ENCODE measurements at regions not wholly inside any gene's neighbourhood (a gene's known extent, or its start where the extent isn't known, plus 50 kb on each side); places are given as distances from the start of the nearest gene placed in this dataset.

DNA sequence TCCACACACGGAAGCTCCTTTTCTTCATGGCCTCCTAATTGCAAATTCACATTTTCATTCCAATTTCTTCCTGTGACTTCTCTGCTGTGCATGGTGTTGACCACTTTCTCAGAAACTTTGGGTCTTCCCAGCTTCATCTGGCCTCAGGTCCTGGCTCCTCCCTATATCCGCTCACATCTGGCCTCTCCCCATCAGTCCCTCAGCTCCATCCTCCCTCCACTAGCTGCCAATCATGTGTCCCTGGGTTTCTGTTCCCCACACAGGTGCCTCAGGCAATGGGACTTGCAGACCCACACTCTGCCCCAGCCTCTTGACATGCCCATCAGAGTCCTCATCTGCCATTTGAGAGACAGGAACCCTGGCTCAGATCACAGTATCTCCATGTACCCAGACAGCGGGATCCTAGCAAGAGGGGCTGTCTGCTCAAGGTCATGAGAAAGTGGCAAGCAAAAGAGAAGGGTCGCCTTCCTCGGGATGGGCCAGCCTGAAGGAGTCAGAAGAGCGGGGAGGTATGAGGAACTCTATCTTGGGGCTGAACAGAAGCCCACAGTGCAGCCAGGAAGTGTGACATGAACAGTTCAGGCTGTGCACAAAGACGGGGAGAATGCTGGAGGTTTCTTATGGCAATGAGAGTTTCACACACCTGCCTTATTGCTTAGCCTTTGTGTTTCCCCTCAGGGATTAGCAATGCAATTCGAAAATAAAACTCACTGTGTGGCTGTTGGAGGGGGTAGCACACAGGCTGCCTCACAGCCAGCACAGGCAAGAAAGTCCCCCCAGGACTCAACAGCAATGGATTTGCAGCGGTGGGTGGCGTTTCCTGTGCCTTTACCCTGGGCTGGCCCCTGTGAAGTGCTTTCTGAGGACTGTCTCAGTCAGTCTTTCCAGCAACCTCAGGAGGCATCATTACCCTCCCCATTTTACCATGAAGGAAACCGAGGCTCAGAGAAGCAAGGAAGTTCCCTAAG, 69.5 kb downstream of the COPS8 start:
- Histone ChIP-seq H3K36me3 (ENCODE audit: control insufficient read depth, insufficient read depth, low read length) (no peaks in the 10 kb centered on the region), H3K4me3 (ENCODE audit: low read length) (no peak overlapping the region), H2BK5ac (ENCODE audit: low read length) (no peak overlapping the region), H3K18ac (ENCODE audit: low read length) (no peak overlapping the region), H3K79me1 (ENCODE audit: low read length) (no peaks in the 10 kb centered on the region), H3K23ac (ENCODE audit: low read length) (no peak overlapping the region), H2BK15ac (replicated peaks; ENCODE audit: low read depth) (no peak overlapping the region), H2AK5ac (ENCODE audit: low read length) (no peak overlapping the region), H3K4me1 (ENCODE audit: control insufficient read depth, low read depth, low read length) (no peaks in the 10 kb centered on the region), H3K9ac (ENCODE audit: low read length) (no peak overlapping the region), H3K27me3 (ENCODE audit: insufficient read depth, low read length, poor library complexity) (no peaks in the 10 kb centered on the region), H4K8ac (ENCODE audit: low read depth, low read length) (no peak overlapping the region), H4K5ac (ENCODE audit: low read length) (no peak overlapping the region), H2BK120ac (ENCODE audit: low read depth, low read length) (no peak overlapping the region), H3K79me2 (ENCODE audit: control insufficient read depth, insufficient read depth, low read length) (no peaks in the 10 kb centered on the region), H3K56ac (ENCODE audit: low read length) (no peak overlapping the region), H3K27ac (ENCODE audit: low read depth, low read length) (no peak overlapping the region), H3K4ac (ENCODE audit: low read depth, low read length) (no peak overlapping the region), H3K4me2 (ENCODE audit: low read length) (no peak overlapping the region)
- WGBS (ENCODE audit: extremely low coverage, insufficient coverage, low lambda C conversion rate) = no CpG with 5 or more reads among the region's 11 CpGs
- no peak for DNase-seq

DNA sequence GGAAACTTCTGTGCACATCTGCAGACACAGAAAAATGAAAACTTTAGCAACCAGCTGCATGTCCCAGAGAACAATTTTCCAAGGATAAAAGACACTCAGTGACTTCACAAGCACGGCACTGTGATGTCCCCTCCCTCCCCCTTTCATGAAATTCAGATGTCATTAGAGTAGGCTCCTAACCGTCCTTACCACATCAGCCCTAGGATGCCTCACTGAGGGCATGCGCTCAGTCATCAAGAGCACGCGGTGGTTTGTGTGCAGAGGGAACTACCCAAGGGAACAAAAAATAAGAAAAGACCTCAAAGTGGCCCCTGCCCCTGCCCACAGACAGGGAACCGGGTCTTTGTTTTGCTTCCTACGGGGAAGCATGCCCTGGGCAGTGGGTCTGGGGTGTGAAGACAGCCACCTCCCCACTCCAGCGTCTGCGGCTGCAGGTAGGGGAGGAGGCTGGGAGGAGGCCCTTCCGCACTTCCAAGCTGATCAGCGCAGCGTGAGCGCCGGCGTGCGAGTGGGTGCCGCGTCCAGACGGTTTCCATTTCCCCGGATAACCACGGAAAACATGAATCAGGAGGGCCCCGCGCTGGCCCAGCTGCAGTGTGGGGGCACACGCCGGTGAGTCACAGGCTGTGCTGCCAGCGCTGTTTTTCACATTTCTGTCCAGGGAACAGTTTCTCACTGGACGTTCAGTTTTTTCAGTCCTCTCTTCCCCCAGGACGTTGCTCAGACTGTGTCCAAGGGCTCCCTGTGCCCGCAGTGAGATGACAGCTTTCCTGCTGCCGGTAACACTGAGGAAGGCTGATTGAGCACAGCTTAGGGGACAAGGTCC, 70.6 kb downstream of the COPS8 start:
- H3K4me2 ChIP-seq (ENCODE audit: low read length) = no peak overlapping the region
- no peak overlapping the region for H3K4ac ChIP-seq (ENCODE audit: low read depth, low read length)
- no peaks in the 10 kb centered on the region for H3K36me3 ChIP-seq (ENCODE audit: control insufficient read depth, insufficient read depth, low read length)
- H4K5ac ChIP-seq (ENCODE audit: low read length) = no peak overlapping the region
- H3K18ac ChIP-seq (ENCODE audit: low read length) = no peak overlapping the region
- WGBS (ENCODE audit: extremely low coverage, insufficient coverage, low lambda C conversion rate) = no CpG with 5 or more reads among the region's 30 CpGs
- no peaks in the 10 kb centered on the region for H3K27me3 ChIP-seq (ENCODE audit: insufficient read depth, low read length, poor library complexity)
- H3K23ac ChIP-seq (ENCODE audit: low read length) = no peak overlapping the region
- no peaks in the 10 kb centered on the region for H3K79me1 ChIP-seq (ENCODE audit: low read length)
- H4K8ac ChIP-seq (ENCODE audit: low read depth, low read length) = no peak overlapping the region
- no peaks in the 10 kb centered on the region for H3K4me1 ChIP-seq (ENCODE audit: control insufficient read depth, low read depth, low read length)
- H2AK5ac ChIP-seq (ENCODE audit: low read length) = no peak overlapping the region
- peak overlapping the region; percentile 36 for H3K56ac ChIP-seq (ENCODE audit: low read length)
- no peak overlapping the region for H3K4me3 ChIP-seq (ENCODE audit: low read length)
- H2BK15ac ChIP-seq (replicated peaks; ENCODE audit: low read depth) = no peak overlapping the region
- no peak overlapping the region for H2BK120ac ChIP-seq (ENCODE audit: low read depth, low read length)
- H3K9ac ChIP-seq (ENCODE audit: low read length) = no peak overlapping the region
- H3K79me2 ChIP-seq (ENCODE audit: control insufficient read depth, insufficient read depth, low read length) = no peaks in the 10 kb centered on the region
- no peak overlapping the region for H3K27ac ChIP-seq (ENCODE audit: low read depth, low read length)
- no peak overlapping the region for H2BK5ac ChIP-seq (ENCODE audit: low read length)
- no peak for DNase-seq

DNA sequence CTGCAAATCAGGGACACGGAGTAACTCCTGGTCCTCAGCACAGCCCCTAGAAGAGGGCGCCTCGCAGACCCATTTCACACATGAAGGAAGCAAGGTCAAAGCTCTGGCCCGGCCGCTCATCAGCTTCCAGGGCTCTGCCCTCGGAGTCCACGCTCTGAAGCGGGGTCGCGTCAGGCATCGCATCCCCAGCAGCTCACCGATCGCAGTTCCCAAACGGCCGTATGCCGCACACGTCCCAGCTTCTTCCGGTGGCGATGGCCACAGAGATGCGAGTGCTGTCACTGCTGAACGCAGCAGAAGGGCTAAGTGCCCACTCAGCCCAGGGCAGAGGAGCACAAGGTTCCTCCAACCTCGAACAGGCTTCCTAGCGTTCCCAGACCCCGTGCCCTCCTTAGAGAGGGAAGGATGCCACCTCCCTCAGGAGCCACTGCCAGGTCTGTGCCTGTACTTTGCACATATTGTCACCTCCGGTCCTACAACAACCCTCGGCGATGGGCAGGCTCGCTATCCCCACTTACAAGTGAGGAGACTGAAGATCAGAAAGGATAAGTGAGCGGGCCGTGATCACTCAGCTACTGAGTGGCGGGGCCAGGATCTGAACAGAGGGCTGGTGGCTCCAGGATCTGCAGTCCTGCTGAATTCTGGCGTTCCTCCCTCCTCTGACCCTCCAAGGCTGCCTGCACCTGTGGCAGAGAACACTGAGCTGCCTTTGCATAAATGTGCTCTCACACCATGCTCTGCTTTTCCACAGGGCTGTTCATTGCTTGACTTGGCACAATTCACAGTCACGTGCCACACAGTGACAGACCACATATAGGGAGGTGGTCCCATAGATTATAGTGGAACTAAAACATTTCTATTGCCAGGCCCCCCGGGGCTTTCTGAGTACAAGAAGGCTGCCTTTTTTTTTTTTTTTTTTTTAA, 71.4 kb downstream of the COPS8 start:
- H3K79me2 ChIP-seq (ENCODE audit: control insufficient read depth, insufficient read depth, low read length) = no peaks in the 10 kb centered on the region
- H4K5ac ChIP-seq (ENCODE audit: low read length) = no peak overlapping the region
- H3K23ac ChIP-seq (ENCODE audit: low read length) = no peak overlapping the region
- H3K27ac ChIP-seq (ENCODE audit: low read depth, low read length) = no peak overlapping the region
- H4K8ac ChIP-seq (ENCODE audit: low read depth, low read length) = no peak overlapping the region
- H2BK15ac ChIP-seq (replicated peaks; ENCODE audit: low read depth) = no peak overlapping the region
- no peak overlapping the region for H2AK5ac ChIP-seq (ENCODE audit: low read length)
- H2BK5ac ChIP-seq (ENCODE audit: low read length) = no peak overlapping the region
- H3K4me3 ChIP-seq (ENCODE audit: low read length) = no peak overlapping the region
- H3K4ac ChIP-seq (ENCODE audit: low read depth, low read length) = no peak overlapping the region
- no peak overlapping the region for H2BK120ac ChIP-seq (ENCODE audit: low read depth, low read length)
- no peaks in the 10 kb centered on the region for H3K4me1 ChIP-seq (ENCODE audit: control insufficient read depth, low read depth, low read length)
- H3K36me3 ChIP-seq (ENCODE audit: control insufficient read depth, insufficient read depth, low read length) = no peaks in the 10 kb centered on the region
- no peak overlapping the region for H3K4me2 ChIP-seq (ENCODE audit: low read length)
- no peak overlapping the region for H3K18ac ChIP-seq (ENCODE audit: low read length)
- H3K79me1 ChIP-seq (ENCODE audit: low read length) = no peaks in the 10 kb centered on the region
- DNase-seq = no peak
- no peaks in the 10 kb centered on the region for H3K27me3 ChIP-seq (ENCODE audit: insufficient read depth, low read length, poor library complexity)
- H3K56ac ChIP-seq (ENCODE audit: low read length) = no peak overlapping the region
- no peak overlapping the region for H3K9ac ChIP-seq (ENCODE audit: low read length)
- no CpG with 5 or more reads among the region's 34 CpGs for WGBS (ENCODE audit: extremely low coverage, insufficient coverage, low lambda C conversion rate)

DNA sequence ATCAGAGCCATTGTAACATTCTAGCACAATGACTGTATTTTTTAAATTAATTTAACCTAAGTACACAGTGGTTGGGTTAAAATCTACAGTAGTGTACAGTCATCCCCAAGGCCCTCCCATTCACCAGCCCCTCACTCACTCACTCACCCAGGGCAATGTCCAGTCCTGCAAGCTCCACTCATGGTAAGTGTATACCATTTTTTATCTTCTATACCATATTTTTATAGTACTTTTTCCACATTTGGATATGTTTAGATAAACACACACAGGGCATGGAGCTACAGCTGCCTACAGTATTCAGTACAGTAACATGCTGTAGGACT, 72.1 kb downstream of the COPS8 start:
- no peak for DNase-seq

DNA sequence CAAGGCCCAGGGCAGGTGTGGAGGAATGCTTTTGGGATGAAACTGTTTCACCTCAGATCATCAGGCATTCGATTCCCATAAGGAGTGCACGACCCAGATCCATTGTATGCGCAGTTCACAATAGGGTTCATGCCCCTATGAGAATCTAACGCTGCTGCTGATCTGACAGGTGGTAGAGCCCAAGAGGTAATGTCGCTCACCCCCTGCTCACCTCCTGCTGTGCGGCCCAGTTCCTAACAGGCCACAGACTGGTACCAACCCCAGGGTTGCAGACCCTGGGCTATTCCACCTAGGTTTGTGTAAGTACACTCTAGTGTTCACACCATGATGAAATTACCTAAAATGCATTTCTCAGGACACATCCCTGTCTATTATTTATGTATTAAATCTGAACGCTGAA, 72.5 kb downstream of the COPS8 start:
- Histone ChIP-seq H3K27ac (ENCODE audit: low read depth, low read length) (no peak overlapping the region), H4K8ac (ENCODE audit: low read depth, low read length) (no peak overlapping the region), H3K4me3 (ENCODE audit: low read length) (no peak overlapping the region), H2BK120ac (ENCODE audit: low read depth, low read length) (no peak overlapping the region), H3K23ac (ENCODE audit: low read length) (no peak overlapping the region), H3K56ac (ENCODE audit: low read length) (no peak overlapping the region), H3K4ac (ENCODE audit: low read depth, low read length) (no peak overlapping the region), H2BK15ac (replicated peaks; ENCODE audit: low read depth) (no peak overlapping the region), H3K4me2 (ENCODE audit: low read length) (no peak overlapping the region), H2AK5ac (ENCODE audit: low read length) (no peak overlapping the region), H3K79me2 (ENCODE audit: control insufficient read depth, insufficient read depth, low read length) (no peaks in the 10 kb centered on the region), H3K27me3 (ENCODE audit: insufficient read depth, low read length, poor library complexity) (no peaks in the 10 kb centered on the region), H3K18ac (ENCODE audit: low read length) (no peak overlapping the region), H4K5ac (ENCODE audit: low read length) (no peak overlapping the region), H3K4me1 (ENCODE audit: control insufficient read depth, low read depth, low read length) (no peaks in the 10 kb centered on the region), H2BK5ac (ENCODE audit: low read length) (no peak overlapping the region), H3K79me1 (ENCODE audit: low read length) (no peaks in the 10 kb centered on the region), H3K36me3 (ENCODE audit: control insufficient read depth, insufficient read depth, low read length) (no peaks in the 10 kb centered on the region), H3K9ac (ENCODE audit: low read length) (no peak overlapping the region)
- DNase-seq = no peak
- WGBS (ENCODE audit: extremely low coverage, insufficient coverage, low lambda C conversion rate) = no CpG with 5 or more reads among the region's 7 CpGs

More for the DNA sequence above, 72.1 kb downstream of the COPS8 start:
- Histone ChIP-seq H3K79me2 (ENCODE audit: control insufficient read depth, insufficient read depth, low read length) (no peaks in the 10 kb centered on the region), H3K36me3 (ENCODE audit: control insufficient read depth, insufficient read depth, low read length) (no peaks in the 10 kb centered on the region), H2BK5ac (ENCODE audit: low read length) (no peak overlapping the region), H3K4ac (ENCODE audit: low read depth, low read length) (no peak overlapping the region), H2BK120ac (ENCODE audit: low read depth, low read length) (no peak overlapping the region), H3K4me2 (ENCODE audit: low read length) (no peak overlapping the region), H3K23ac (ENCODE audit: low read length) (no peak overlapping the region), H3K18ac (ENCODE audit: low read length) (no peak overlapping the region), H3K56ac (ENCODE audit: low read length) (no peak overlapping the region), H4K5ac (ENCODE audit: low read length) (no peak overlapping the region), H3K79me1 (ENCODE audit: low read length) (no peaks in the 10 kb centered on the region), H3K27ac (ENCODE audit: low read depth, low read length) (no peak overlapping the region), H3K9ac (ENCODE audit: low read length) (no peak overlapping the region), H3K4me3 (ENCODE audit: low read length) (no peak overlapping the region), H3K27me3 (ENCODE audit: insufficient read depth, low read length, poor library complexity) (no peaks in the 10 kb centered on the region), H4K8ac (ENCODE audit: low read depth, low read length) (no peak overlapping the region), H2AK5ac (ENCODE audit: low read length) (no peak overlapping the region), H2BK15ac (replicated peaks; ENCODE audit: low read depth) (no peak overlapping the region), H3K4me1 (ENCODE audit: control insufficient read depth, low read depth, low read length) (no peaks in the 10 kb centered on the region)
